ENCODE measurements at regions not wholly inside any gene's neighbourhood (a gene's known extent, or its start where the extent isn't known, plus 50 kb on each side); places are given as distances from the start of the nearest gene placed in this dataset.

DNA sequence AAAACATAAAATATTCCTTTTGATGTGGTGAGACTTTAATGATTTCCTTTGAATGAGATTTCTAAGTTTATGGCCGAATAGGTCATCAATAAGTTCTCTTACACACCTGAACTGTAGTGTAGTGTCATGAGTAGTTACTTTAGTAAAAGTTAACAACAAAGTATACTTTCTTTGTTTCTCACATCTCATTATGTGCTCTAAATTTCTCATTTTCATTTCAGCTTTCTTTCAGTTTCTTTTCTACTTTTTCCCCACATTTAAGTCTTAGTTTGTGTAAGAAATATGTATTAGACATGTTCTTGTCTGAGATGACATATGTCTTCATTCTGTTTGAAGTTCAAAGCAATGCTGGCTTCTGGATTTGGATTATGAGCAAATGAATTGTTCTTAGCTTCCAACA lies 348.1 kb downstream of the ANKRD7 start:
- Histone ChIP-seq H3K36me3 (ENCODE audit: control insufficient read depth in 2 of 2, insufficient read depth in 2 of 2, low read length in 1 of 2) (no peaks in the 10 kb centered on the region), H3K27ac (ENCODE audit: control insufficient read depth, insufficient read depth) (no peak overlapping the region), H3K9me3 (replicated peaks; ENCODE audit: control insufficient read depth, insufficient read depth, low read length) (no peaks in the 10 kb centered on the region), H3K4me1 (ENCODE audit: control insufficient read depth, insufficient read depth, low read length) (no peaks in the 10 kb centered on the region), H3K27me3 (replicated peaks in 1 of 2; ENCODE audit: control insufficient read depth in 2 of 2, insufficient read depth in 2 of 2, low read length in 1 of 2) (no peaks in the 10 kb centered on the region), H3K4me3 (no peak overlapping the region), H3K9ac (ENCODE audit: control insufficient read depth, insufficient read depth, low read length) (no peak overlapping the region), H2AFZ (ENCODE audit: control insufficient read depth, low read depth, low read length) (no peak overlapping the region), H3K4me2 (ENCODE audit: control insufficient read depth, insufficient read depth) (no peak overlapping the region), H4K20me1 (ENCODE audit: control insufficient read depth, insufficient read depth) (no peaks in the 10 kb centered on the region), H3K79me2 (ENCODE audit: control insufficient read depth, insufficient read depth, low read length) (no peaks in the 10 kb centered on the region)
- SMC1A ChIA-PET (ENCODE audit: uncharacterized antibody, unreplicated experiment), result no interaction called here
- BruUV-seq (replicated peaks), result no TSS peak
- intact Hi-C loops (cut with micrococcal nuclease; ENCODE audit: unreplicated experiment) (no loop called here), in situ Hi-C loops (cut with MboI) (no loop called here)
- ATAC-seq, result no peak; the same call in 2 of the 3 replicates
- WGBS (ENCODE audit: insufficient coverage, insufficient replicate concordance, low lambda C conversion rate, missing lambda C conversion rate), result 0% methylated on average over 1 of the region's 1 CpG
- RAD21 ChIA-PET (ENCODE audit: unreplicated experiment), result no interaction called here
- CTCF ChIA-PET, result no interaction called here
- POLR2A ChIA-PET, result interaction anchor here (0.6 kb wide), 1 partner anchor 769 kb away, joined by 4 read pairs; no protein-coding TSS in a partner anchor
- TF ChIP-seq, protein P1, sequence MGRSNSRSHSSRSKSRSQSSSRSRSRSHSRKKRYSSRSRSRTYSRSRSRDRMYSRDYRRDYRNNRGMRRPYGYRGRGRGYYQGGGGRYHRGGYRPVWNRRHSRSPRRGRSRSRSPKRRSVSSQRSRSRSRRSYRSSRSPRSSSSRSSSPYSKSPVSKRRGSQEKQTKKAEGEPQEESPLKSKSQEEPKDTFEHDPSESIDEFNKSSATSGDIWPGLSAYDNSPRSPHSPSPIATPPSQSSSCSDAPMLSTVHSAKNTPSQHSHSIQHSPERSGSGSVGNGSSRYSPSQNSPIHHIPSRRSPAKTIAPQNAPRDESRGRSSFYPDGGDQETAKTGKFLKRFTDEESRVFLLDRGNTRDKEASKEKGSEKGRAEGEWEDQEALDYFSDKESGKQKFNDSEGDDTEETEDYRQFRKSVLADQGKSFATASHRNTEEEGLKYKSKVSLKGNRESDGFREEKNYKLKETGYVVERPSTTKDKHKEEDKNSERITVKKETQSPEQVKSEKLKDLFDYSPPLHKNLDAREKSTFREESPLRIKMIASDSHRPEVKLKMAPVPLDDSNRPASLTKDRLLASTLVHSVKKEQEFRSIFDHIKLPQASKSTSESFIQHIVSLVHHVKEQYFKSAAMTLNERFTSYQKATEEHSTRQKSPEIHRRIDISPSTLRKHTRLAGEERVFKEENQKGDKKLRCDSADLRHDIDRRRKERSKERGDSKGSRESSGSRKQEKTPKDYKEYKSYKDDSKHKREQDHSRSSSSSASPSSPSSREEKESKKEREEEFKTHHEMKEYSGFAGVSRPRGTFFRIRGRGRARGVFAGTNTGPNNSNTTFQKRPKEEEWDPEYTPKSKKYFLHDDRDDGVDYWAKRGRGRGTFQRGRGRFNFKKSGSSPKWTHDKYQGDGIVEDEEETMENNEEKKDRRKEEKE (IDR thresholded peaks at IDR 0.05), result no peak
- TF ChIP-seq MYB (IDR thresholded peaks at IDR 0.05; ENCODE audit: borderline replicate concordance, low read depth, low read length) (no peak), ETV6 (conservative IDR thresholded peaks at IDR 0.05 in 1 of 2, IDR thresholded peaks at IDR 0.05 in 1 of 2; ENCODE audit: borderline replicate concordance in 1 of 2, low read depth in 1 of 2) (no peak), E2F4 (IDR thresholded peaks at IDR 0.05; ENCODE audit: low read depth, low read length) (no peak), CHD4 (IDR thresholded peaks at IDR 0.05) (no peak), CREB1 (IDR thresholded peaks at IDR 0.05; ENCODE audit: low read depth) (no peak), ZNF217 (IDR thresholded peaks at IDR 0.05) (no peak), EP300 (IDR thresholded peaks at IDR 0.05; ENCODE audit: borderline replicate concordance in 1 of 2, control insufficient read depth in 1 of 2, low read depth in 2 of 2, low read length in 2 of 2) (no peak), SUZ12 (IDR thresholded peaks at IDR 0.05; ENCODE audit: unreplicated experiment) (no peak), NKRF (conservative IDR thresholded peaks at IDR 0.05) (no peak), HDAC2 (IDR thresholded peaks at IDR 0.05) (no peak)
- TF ChIP-seq, protein P2, sequence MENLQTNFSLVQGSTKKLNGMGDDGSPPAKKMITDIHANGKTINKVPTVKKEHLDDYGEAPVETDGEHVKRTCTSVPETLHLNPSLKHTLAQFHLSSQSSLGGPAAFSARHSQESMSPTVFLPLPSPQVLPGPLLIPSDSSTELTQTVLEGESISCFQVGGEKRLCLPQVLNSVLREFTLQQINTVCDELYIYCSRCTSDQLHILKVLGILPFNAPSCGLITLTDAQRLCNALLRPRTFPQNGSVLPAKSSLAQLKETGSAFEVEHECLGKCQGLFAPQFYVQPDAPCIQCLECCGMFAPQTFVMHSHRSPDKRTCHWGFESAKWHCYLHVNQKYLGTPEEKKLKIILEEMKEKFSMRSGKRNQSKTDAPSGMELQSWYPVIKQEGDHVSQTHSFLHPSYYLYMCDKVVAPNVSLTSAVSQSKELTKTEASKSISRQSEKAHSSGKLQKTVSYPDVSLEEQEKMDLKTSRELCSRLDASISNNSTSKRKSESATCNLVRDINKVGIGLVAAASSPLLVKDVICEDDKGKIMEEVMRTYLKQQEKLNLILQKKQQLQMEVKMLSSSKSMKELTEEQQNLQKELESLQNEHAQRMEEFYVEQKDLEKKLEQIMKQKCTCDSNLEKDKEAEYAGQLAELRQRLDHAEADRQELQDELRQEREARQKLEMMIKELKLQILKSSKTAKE (IDR thresholded peaks at IDR 0.05; ENCODE audit: low read depth, poor library complexity, severe bottlenecking), result no peak
- no peak for DNase-seq (ENCODE audit: low read depth, low spot score)
- FAIRE-seq, result no peak
